Tibial nerve (tissue), 3 donors: ENCODE measurements at regions not wholly inside any gene's neighbourhood (a gene's known extent, or its start where the extent isn't known, plus 50 kb on each side); places are given as distances from the start of the nearest gene placed in this dataset.

Experiments used
- CTCF ChIP-seq, 5 experiments: fragments of 200-600 bp in 3 of 5; fragments of 450-650 bp in 2 of 5; sonication (generic) in 3 of 5; IDR thresholded peaks; one replicate each; pipeline ENCODE4 v1.5.1; 2016 to 2019; ENCODE audit warnings: antibody characterized with exemption in 5 of 5, mild to moderate bottlenecking in 3 of 5, moderate library complexity in 2 of 5
- POLR2A ChIP-seq, 2 donors: fragments of 450-650 bp; IDR thresholded peaks; one replicate each; pipeline ENCODE4 v1.6.1; 2017; ENCODE audit warnings: antibody characterized with exemption in 2 of 2, mild to moderate bottlenecking in 2 of 2, moderate library complexity in 2 of 2

GRCh38 chr18:59067873-59068272 lies 71.8 kb upstream of the SEC11C start:
- TF ChIP-seq CTCF (IDR thresholded peaks at IDR 0.05) = peak in 4 of 5 experiments; percentile 13 to 22 (median 18)
- TF ChIP-seq POLR2A (IDR thresholded peaks at IDR 0.05) = no peak
